ENCODE measurements at regions not wholly inside any gene's neighbourhood (a gene's known extent, or its start where the extent isn't known, plus 50 kb on each side); places are given as distances from the start of the nearest gene placed in this dataset.

DNA sequence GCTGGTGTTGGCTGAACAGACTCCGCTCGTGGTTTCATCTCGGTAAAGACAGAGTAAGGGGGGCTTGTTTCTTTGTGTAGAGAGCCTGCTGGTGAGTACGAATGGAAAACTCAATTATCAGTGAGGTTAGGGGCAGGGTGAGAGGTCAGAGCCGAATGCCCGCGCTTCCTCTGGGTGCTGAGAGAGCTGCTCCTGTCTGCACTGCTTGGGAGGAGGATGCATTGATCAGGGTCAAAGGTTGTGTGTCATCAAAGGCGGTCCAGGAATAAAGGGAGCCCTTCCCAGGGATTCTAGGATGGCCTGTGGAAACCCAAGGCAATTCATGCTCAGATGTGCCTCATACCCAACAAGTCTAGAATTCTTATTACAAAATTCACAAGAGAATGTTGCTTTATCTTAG is 143.9 kb downstream of the MYCN start:
- no peak for DNase-seq

- no peak for DNase-seq
Observed at GRCh38 chr2:16082276-16082675, 141.9 kb downstream of the MYCN start.

DNA sequence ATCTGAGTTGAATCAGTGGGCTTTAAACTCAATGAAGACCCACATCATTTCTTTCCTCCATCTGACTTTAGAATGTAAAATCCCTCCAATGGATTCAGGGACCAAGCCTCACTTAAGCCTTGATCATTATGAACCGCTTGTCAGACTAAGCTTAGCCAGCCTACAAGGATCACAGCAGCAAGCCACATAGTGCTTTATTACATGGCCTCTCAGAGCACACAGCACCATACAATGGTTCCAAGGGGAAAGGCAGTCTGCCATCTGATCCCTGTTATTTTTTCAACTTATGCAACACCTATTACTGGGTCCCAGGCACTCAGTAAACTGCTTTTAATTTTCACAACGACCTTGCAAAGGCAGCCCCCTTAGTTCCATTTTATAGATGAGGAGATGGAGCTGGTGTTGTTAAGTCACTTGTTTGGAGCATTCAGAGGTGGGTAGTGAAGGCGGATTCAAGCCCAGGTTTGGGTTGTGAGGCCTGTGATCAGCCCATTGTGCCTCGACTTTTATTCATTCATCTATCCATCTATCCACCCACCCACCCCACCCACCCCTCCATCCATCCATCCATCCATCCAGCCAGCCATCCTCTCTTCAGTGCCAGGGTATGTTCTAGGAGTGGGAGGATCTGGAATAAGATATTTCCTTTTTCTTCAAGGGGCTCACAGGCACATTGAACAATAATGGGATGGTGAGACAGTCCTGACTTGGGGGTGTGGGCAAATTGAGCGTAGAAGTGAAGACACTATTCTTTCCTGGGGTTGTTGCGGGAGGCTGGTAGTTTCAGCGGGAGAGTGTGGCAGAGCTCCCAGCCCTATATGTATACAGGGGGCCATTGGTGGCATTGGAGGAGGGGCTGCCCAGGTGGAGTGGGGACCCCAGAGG is 141.2 kb downstream of the MYCN start:
- DNase-seq = no peak

GRCh38 chr2:16080516-16080915 is 140.2 kb downstream of the MYCN start:
- no peak for DNase-seq

DNA sequence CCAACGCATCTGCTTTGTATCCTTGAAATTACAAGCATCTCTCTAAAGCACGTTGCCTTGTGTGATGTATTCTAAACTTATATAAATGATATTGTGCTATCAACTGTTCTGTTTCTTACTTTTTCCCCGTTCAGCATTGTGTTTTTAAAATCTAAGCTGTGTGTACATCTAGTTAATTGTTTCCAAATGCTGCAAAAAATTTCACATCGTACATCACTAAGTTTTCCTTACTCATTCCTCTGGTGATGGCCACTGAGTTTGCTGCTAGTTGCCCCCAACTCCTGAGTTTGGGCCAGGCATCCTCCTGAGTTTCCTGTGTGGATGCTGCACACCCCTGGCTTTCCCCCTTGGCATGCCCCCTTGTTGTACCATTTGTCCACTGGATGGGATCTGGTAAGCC is 139.7 kb downstream of the MYCN start:
- no peak for DNase-seq

DNA sequence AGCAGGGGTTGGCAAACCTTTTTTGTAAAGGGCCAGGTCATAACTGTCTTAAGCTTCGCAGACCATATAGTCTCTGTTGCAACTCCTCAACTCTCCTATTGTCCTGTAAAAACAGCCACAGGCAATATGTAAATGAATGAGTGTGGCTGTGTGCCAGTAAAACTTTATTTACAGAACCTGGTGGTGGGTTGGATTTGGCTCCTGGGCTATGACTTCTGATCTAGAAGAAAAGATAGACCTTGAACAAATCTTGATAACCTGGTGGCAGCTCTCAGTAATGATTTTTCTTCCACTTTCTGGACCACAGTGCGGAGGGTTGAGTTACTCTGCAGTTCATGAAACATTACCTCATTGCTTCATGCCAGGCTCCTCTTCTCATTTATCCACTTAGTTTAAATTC is 139.3 kb downstream of the MYCN start:
- no peak for DNase-seq

- DNase-seq = no peak
Observed at GRCh38 chr2:16077601-16078000, 137.3 kb downstream of the MYCN start.

DNA sequence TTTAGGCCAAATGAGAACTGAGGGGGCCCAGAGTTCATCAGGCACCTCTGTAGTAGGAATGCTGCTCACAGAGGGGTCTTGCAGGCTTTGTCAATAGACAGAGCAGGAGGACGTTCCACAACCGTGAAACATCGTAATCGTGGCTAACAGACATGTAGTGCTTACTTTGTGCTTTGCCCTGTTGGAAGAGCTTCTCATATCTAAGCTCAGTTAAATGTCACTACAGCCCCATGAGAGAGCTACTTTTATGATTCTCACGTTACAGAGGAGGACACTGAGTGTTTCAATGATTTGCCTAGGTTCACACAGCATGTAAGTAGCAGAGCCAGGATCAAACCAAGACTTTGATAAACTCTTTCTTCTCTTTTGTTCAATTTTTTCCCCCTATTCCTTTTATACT is 136.6 kb downstream of the MYCN start:
- DNase-seq = no peak

GRCh38 chr2:16075045-16076012 is 135.0 kb downstream of the MYCN start:
- DNase-seq = no peak

DNA sequence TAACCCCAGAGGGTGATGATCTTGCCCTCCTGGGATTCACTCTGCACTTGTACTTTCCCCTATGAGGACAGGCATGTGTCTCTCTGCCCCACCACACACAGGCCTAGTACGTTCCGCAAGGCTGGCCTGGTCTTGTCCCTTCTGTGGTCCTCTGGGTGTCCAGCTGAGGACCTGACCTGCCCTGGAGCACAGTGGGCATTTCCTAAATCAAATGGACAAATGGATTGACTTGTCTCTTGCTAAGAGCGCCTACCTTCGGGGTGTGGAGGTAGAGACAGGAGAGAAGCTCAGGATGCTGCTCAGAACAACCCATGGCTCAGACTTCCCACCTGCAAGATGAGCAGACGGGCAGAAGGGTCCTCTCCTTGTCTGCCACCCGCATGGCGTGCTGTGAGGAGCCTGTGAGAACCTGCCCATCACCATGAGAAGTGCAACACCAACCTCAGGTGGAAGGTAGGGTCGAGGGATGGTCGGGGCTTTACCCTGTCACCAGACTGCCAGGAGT is 133.6 kb downstream of the MYCN start:
- no peak for DNase-seq

DNA sequence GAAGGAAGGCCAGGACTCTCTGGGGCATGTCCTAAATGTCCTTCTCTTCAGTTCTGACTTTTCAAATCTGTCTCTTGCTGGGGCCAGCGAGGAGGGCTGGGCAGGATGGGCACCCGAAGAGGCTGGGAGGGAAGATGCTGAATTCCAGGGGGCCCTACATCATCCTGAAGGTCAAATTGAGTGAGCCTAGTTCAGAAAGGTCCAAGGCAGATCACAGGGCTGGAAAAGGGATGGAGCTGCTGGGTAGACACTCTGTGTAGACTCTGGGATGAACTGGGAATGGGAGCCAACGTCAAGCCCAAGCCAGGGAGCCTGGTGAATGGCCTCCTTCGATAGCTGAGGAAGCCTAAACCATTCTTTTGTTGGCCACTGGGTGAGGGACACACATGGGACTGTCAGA is 133.1 kb downstream of the MYCN start:
- DNase-seq = no peak

DNA sequence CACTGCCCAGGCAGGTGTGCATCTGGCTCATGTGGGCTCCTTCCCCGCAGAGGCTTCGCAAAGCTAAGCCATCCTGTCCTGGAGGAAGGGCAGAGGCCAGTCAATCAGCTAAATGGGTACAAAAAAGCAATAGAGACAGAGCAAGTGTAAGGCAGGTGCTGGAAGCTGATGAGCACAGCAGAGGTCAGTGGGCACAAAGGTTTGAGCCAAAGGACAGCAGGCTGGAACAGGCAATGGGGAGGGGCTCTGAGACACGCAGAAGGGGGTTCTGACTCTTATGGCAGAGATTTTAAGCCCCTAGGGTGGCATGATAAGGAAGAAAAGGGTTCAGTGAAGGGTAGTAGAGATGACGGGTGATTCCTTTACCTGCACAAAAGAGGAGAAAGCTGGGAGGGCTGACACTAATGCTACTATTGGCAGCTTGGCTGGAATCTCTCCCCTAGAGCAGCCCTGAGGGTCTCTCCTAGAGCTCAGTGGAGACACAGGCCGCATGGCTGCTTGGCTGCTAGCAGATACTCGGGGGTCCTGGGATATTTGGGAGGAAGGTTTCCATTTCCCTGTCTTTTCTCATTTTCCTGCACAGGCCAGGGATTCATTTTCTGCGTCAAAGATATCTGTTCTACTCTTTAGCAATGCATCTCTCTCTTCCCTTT is 132.4 kb downstream of the MYCN start:
- DNase-seq = no peak

- DNase-seq = no peak
Observed at GRCh38 chr2:16071865-16072637, 131.7 kb downstream of the MYCN start.

- DNase-seq = no peak
Observed at GRCh38 chr2:16071039-16071864, 130.9 kb downstream of the MYCN start.

DNA sequence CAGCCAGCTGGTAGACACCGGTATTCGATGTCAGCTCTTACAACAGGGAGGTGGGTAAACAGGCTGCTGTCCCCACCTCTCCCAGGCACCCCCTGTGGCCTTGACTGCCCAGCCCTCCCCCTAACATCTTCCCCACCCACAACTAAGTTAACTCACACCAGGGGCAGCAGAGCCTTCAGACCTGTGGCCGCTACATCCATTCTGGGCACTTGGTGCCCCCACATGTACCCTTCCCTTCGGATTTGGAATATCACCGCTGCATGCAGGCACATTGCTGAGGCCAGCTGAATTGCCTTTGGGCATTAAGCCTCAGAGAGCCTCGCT is 130.3 kb downstream of the MYCN start:
- no peak for DNase-seq

- no peak for DNase-seq
Observed at GRCh38 chr2:16069933-16070647, 129.7 kb downstream of the MYCN start.

DNA sequence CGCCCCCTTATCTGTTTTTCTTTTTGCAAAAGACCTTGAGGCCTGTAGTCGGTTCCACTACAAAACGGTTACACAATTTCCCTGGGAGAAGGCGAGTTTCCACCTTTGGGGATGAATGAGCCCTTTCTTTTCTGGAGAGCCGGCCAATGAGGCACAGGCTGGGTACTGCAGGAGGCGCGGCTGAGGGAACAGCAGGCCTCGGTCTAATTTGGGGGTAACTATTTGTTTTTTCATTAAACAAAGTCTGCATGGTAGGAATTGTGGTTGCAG is 129.2 kb downstream of the MYCN start:
- no peak for DNase-seq

DNA sequence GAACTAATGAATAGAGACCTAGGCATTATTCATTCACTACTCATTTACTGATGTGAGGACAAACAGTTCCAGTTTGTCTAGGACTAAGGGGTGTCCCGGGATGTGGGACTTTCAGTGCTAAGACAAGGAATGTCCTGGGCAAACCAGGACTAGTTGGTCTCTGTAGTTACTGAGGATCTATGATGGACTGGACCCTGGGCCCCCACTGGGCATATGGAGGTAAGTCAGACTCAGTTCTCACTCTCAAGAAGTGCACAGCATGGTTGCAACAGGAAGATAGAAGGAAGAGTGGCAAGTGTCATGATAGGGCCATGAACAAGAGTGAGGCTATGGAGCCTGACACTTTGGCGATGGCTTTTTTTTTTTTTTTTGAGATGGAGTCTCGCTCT is 128.2 kb downstream of the MYCN start:
- no peak for DNase-seq

DNA sequence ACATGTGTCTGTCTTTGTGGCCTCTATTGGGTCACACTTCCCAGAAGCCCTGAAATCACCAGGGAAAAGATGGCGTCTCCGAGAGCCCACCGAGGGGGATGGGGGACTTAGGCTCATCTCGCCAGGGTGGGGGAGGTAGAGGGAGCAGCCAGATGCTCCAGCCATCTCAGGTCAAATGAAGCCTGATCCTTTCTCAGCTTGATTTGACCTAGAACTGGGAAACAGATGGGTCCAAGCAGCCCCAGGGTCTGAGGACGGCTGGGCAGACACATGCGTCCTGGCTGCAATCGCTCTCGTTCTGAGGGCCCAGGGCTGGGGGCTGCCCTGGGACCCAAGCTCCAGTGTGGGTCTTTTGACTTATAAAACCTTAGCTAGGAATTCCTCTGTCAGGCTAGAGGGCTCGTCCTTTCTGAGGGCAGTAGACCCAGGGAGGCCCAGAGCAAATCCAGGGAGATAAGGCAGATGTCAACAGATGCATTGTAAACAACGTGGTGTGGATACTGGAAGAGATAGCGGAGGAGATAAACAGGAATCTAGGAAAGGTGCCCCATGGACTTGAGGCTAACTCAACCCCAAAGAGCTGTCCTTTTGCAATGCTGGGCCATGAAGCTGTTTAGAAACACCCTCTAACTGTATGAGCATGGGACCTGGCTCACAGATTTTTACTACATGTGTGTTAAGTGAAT is 127.7 kb downstream of the MYCN start:
- DNase-seq = no peak

DNA sequence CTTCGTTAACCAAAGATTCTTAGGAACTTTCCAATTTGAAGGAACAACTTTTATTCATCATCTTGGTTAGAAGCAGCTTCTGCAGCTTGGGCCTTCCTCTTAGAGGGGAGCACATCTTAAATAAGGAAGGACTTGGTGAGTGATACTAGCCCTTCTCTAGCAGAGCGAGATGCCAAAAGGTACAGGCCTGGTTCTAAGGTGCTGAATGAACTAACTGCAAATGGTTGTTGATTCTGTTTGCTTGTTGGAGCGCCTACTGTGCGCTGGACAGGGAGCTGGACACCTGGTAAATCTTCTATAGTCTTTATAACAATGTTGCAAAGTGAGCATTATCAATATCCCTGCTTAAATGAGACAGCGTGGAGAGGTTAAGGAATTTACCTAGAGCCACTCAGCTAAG is 127.1 kb downstream of the MYCN start:
- DNase-seq = no peak
